ENCODE measurements at regions not wholly inside any gene's neighbourhood (a gene's known extent, or its start where the extent isn't known, plus 50 kb on each side); places are given as distances from the start of the nearest gene placed in this dataset.

GRCh38 chr5:35488055-35488454, 129.6 kb upstream of the SPEF2 start:
- CTCF ChIA-PET = no interaction called here
- Histone ChIP-seq H3K4me1 (ENCODE audit: control insufficient read depth in 1 of 2, insufficient read depth in 2 of 2, low read length in 2 of 2) (no peaks in the 10 kb centered on the region), H3K27ac (ENCODE audit: low read depth, low read length) (no peak overlapping the region)

More at GRCh38 chr5:35488055-35488454, 129.6 kb upstream of the SPEF2 start:
- intact Hi-C loops (cut with micrococcal nuclease) = no loop called here
- ATAC-seq (no peak), DNase-seq (ENCODE audit: low read depth, low spot score) (no peak)
- no peak overlapping the region for H3K9ac ChIP-seq (ENCODE audit: low read length)
- H3K79me2 ChIP-seq (ENCODE audit: insufficient read depth, low read length) = no peaks in the 10 kb centered on the region
- H3K4me3 ChIP-seq (replicated peaks in 1 of 2; ENCODE audit: low read depth in 1 of 2, low read length in 2 of 2) = no peak overlapping the region
- no peak overlapping the region for H2AFZ ChIP-seq (ENCODE audit: low read depth, low read length, poor library complexity, severe bottlenecking)
- no peaks in the 10 kb centered on the region for H3K36me3 ChIP-seq (ENCODE audit: control insufficient read depth in 1 of 2, insufficient read depth in 2 of 2, low read length in 2 of 2)
- no peaks in the 10 kb centered on the region for H3K9me2 ChIP-seq (ENCODE audit: insufficient read depth)
- BruUV-seq (replicated peaks) = no TSS peak
- no peaks in the 10 kb centered on the region for H3K9me3 ChIP-seq (ENCODE audit: control insufficient read depth in 1 of 2, insufficient read depth in 1 of 2, low read depth in 1 of 2, low read length in 2 of 2)
- POLR2A ChIA-PET = no interaction called here
- RAD21 ChIA-PET (ENCODE audit: low non-redundant PET in 1 of 2, low total read pairs in 2 of 2, uncharacterized antibody in 2 of 2, unreplicated experiment in 2 of 2) = no interaction called here
- H3K27me3 ChIP-seq (ENCODE audit: insufficient read depth, low read length) = no peaks in the 10 kb centered on the region; the same call in 1 of the 2 replicates
- H3K4me2 ChIP-seq (ENCODE audit: low read length) = no peak overlapping the region
- H4K20me1 ChIP-seq (ENCODE audit: insufficient read depth) = no peaks in the 10 kb centered on the region
- TF ChIP-seq, protein P1, sequence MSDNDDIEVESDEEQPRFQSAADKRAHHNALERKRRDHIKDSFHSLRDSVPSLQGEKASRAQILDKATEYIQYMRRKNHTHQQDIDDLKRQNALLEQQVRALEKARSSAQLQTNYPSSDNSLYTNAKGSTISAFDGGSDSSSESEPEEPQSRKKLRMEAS (IDR thresholded peaks at IDR 0.05) = no peak
- TF ChIP-seq TCF7L2 (IDR thresholded peaks at IDR 0.05; ENCODE audit: borderline replicate concordance, extremely low read depth, insufficient read depth, insufficient read length) = no peak
- no peak for TF ChIP-seq SIN3A (IDR thresholded peaks at IDR 0.05; ENCODE audit: low read depth)
- no peak for TF ChIP-seq SP1 (IDR thresholded peaks at IDR 0.05; ENCODE audit: low read depth)
- no peak for TF ChIP-seq POLR2A (IDR thresholded peaks at IDR 0.05; ENCODE audit: borderline replicate concordance, extremely low read depth, insufficient read depth, insufficient read length)
- no peak for TF ChIP-seq ZFX (IDR thresholded peaks at IDR 0.05)
- no peak for TF ChIP-seq YY1 (IDR thresholded peaks at IDR 0.05; ENCODE audit: extremely low read depth, insufficient replicate concordance, low read depth, low read length)
- TF ChIP-seq EZH2phosphoT487 (IDR thresholded peaks at IDR 0.05; ENCODE audit: borderline replicate concordance) = no peak
- no peak for TF ChIP-seq EGR1 (IDR thresholded peaks at IDR 0.05; ENCODE audit: low read depth)
- TF ChIP-seq RAD21 (IDR thresholded peaks at IDR 0.05; ENCODE audit: low read depth) = no peak
- TF ChIP-seq CEBPB (IDR thresholded peaks at IDR 0.05; ENCODE audit: low read depth) = no peak
- TF ChIP-seq EZH2 (IDR thresholded peaks at IDR 0.05) = no peak
- TF ChIP-seq ZNF274 (IDR thresholded peaks at IDR 0.05; ENCODE audit: low read depth, low read length) = no peak
- TF ChIP-seq JUND (IDR thresholded peaks at IDR 0.05) = no peak
- no peak for TF ChIP-seq CTCF (IDR thresholded peaks at IDR 0.05 in 2 of 3, conservative IDR thresholded peaks at IDR 0.05 in 1 of 3; ENCODE audit: borderline replicate concordance in 1 of 3, insufficient read depth in 1 of 3, low read depth in 2 of 3, low read length in 2 of 3)
- no peak for TF ChIP-seq ATF3 (IDR thresholded peaks at IDR 0.05)
- TF ChIP-seq ELF1 (IDR thresholded peaks at IDR 0.05; ENCODE audit: borderline replicate concordance, low read depth) = no peak
- no peak for TF ChIP-seq SRF (IDR thresholded peaks at IDR 0.05; ENCODE audit: low read depth)

All from HCT116 (cell line).